ENCODE measurements at regions not wholly inside any gene's neighbourhood (a gene's known extent, or its start where the extent isn't known, plus 50 kb on each side); places are given as distances from the start of the nearest gene placed in this dataset.
"Not testable (repeated sequence)": the region's sequence is repeated elsewhere in the genome, so short reads cannot be mapped to it uniquely, and the experiment has no call there.

DNA sequence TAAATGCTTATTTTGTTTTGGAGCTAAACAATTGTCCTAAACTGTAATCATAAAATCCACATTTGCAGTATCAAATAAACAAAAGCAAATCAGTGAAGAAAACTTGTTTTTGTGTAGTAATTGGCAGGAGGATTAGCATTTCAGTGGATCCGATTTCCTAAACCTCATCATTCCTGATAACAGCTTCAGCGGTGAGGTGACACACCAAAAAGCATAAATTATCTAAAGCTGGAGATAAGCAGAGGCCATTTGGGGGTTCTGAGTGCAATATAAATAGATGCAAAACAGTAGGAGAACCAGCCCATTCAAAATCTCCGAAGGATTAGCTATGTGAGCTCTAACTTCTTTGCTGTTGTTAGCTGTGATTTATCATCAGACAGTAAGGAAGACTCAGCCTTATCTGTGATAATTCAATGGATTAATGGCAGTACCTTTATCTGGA, 235.8 kb downstream of the EPHA7 start:
- no peak for FAIRE-seq

DNA sequence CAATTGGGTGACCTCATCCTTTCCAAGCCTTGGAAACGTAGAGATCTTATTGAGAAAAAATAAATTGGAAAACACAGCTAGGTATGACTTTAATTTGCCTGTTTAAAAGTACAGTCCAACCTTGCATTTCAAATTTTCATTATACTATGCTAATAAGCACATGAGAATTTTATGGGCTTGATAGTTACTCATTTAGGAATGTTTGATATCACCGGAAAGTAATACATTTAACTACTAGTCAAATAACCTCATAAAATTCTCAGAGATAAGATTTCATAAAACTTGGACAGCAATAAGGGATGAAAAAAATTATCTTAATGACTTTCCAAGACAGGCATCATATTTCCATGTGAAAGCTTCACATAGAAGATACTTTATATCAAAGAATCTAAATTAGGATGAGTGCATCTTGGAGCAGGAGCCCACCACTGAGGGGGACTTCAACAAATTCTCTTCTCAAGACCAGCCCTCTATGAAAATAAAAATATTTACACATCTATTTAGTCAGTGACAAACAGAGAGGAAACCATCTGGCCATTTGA, 236.3 kb downstream of the EPHA7 start:
- no peak for FAIRE-seq

- FAIRE-seq = no peak
Measured at GRCh38 chr6:93177918-93178317, 241.4 kb downstream of the EPHA7 start.

- FAIRE-seq = no peak
Measured at GRCh38 chr6:93177438-93177837, 241.9 kb downstream of the EPHA7 start.

- no peak for FAIRE-seq
Measured at GRCh38 chr6:93176070-93176469, 243.3 kb downstream of the EPHA7 start.

GRCh38 chr6:93173573-93173972, 245.8 kb downstream of the EPHA7 start:
- not testable (repeated sequence) for FAIRE-seq

DNA sequence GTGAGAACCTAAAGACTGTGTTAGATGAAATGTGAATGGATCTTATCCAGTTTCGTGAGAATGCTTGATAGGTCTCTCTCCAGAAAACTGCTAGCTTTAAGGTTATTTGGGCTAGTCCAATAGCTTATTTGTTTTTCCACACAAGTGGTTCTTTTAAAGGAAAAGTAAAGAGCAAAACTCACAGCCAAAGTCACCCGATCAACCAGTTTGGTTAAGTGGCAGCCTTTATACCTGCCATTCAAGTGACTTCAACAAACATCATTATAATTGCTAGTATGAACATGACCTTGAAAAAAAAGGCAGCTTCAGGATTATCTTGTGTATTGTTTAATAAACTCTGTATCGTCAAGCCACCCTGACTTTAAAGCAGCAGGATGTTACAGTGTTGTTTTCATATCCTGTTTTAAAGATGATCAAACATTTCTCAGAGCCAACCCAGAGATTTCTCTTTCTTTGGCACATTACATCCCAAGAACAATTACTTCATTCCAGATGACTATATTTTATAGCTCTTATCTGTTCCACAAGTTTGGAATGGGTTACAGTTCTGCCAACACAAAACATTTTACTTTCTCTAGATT, 253.4 kb downstream of the EPHA7 start:
- no peak for FAIRE-seq

- FAIRE-seq = no peak
Measured at GRCh38 chr6:93164781-93165180, 254.6 kb downstream of the EPHA7 start.

DNA sequence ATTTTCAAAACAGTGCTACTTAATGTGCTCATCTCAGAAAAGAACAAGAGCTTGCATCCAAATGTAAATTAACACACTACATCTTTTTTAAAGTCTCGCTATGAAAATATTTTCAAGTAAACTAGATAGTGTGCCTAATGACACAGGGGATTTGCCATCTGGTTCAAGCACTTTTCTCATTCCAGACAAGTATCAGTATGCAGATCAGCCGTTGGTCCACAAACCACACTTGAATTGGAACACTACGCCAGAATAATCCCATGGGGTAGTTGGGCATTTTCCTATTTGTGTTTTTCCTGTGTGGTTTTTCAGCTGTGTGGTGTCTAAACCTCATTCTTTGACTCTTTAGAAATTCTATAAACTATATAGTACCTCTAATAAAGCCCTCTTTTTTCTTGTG, 256.2 kb downstream of the EPHA7 start:
- FAIRE-seq = no peak

DNA sequence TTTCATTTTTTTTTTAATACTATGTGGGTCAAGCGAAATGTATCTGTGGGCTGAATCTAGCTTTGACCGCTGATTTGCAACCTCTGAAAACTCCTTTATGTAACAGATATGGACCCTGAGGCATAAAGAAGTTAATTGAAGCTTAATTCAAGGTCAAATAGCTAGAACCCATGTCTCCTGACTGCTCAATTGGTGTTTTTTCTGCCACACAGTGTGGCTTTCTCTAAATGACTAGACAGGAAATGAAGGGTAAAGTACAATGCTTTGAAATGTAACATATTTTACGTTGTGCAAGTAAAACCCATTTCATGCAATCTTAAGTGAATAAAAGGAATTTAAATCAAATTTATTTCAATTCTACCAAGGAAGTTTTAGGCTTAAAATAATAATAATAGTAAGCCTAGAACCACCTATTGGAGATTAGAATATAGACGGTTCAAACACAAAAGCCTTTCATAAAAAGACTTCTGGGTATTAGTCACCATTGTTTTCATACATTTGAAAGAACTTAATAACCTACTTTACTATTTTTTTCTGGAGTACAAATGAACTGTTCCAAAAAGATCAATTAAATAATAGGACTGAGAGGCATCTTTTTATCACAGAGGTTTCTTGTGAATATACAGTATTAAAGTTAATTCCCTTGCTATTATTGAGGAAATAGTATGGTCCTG, 279.8 kb downstream of the EPHA7 start:
- no peak for FAIRE-seq

GRCh38 chr6:93136111-93136510, 283.2 kb downstream of the EPHA7 start:
- FAIRE-seq = no peak

- no peak for FAIRE-seq
Measured at GRCh38 chr6:93124006-93124632, 295.2 kb downstream of the EPHA7 start.

- FAIRE-seq = no peak
Measured at GRCh38 chr6:93123585-93123984, 295.8 kb downstream of the EPHA7 start.

DNA sequence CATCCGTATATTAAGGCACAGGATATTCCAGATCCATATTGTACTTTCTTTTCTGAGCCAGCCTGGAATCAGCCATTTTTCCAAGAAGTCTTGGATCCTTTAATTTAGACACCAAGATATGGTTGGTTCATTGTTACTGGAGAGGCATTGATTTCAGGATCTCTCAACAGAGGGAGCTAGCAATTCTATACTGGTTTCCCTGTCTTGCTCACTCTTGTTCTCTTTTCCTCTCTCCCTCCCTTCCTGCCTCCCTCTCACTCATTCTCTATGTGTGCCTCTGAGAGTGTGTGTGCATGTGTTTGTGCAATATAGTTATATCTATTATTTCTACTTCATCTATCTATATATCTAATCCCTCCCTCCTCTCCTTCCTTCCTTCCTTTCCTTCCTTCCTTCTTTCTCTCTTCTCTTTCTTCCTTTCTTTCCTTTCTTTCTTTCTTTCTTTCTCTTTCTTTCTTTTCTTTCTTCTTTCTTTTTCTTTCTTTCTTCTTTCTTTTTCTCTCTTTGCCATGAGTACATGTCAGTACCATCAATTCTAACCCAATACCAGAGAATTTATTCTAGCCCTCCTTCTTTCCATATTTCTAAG, 299.1 kb downstream of the EPHA7 start:
- no peak for FAIRE-seq

DNA sequence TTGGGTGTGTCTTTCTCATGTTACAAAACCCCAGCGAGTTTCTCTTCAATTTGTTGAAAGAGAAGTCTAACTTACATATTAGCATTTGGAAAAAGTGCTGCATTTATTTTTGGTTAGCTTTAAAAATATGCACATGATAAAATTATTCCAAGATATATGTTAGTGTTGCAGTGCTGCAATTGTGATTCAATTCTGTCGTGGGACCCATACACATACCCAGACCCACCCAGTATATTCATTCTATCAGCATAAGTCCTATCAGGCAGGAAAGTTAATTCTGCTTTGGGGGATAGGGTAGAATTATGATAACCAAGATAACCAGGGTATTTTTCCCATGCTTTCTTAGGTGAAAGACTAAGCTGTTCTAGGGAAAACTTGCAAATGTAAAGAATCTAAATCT, 313.5 kb downstream of the EPHA7 start:
- FAIRE-seq = no peak

GRCh38 chr6:93105017-93105416, 314.3 kb downstream of the EPHA7 start:
- FAIRE-seq = no peak

DNA sequence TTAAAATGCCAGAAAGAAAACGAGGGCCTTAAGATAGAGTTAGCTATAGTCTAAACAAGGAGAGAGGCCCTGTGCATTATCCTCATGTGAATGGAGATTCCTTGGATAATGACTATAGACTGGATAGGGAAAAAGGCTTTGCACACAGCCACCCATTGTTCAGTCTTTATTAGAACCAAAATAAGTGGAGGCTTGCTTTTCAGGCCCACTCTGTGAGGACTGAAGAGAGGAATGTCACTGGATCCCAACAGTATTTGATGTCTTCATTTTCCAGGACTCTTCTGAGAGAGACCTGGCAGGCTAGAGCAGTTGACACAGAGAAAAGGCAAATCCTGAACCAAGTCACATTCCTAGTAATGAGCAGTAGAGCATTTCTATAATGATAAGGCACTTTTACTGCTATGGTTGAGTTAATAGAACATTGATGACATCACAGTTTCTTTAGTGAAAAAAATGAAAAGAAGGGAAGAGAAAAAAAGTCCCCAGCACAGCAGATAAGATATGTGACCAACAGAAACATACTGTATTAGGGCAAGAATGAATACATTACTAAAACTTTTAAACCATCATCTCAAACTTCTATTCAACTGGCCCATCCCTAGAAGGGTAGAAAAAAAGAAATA, 315.1 kb downstream of the EPHA7 start:
- FAIRE-seq = no peak

- no peak for FAIRE-seq
Measured at GRCh38 chr6:93088621-93089501, 330.5 kb downstream of the EPHA7 start.

- no peak for FAIRE-seq
Measured at GRCh38 chr6:93087606-93088005, 331.8 kb downstream of the EPHA7 start.

GRCh38 chr6:93086351-93086750, 333.0 kb downstream of the EPHA7 start:
- FAIRE-seq = no peak

- FAIRE-seq = no peak
Measured at GRCh38 chr6:93083337-93084230, 335.8 kb downstream of the EPHA7 start.

All from TTC549 (cell line).